GM19372 (cell line): ENCODE measurements at regions not wholly inside any gene's neighbourhood (a gene's known extent, or its start where the extent isn't known, plus 50 kb on each side); places are given as distances from the start of the nearest gene placed in this dataset.

Source experiments
- ATAC-seq: cut with Tn5 transposase; IDR thresholded peaks from one replicate; pipeline ENCODE4 v1.9.1; 2021; ENCODE audit warnings: mild to moderate bottlenecking, low read depth, moderate library complexity; ENCODE audit not compliant: unreplicated experiment

GRCh38 chr4:20351360-20352162 is 99.9 kb downstream of the SLIT2 start:
- ATAC-seq: no peak

DNA sequence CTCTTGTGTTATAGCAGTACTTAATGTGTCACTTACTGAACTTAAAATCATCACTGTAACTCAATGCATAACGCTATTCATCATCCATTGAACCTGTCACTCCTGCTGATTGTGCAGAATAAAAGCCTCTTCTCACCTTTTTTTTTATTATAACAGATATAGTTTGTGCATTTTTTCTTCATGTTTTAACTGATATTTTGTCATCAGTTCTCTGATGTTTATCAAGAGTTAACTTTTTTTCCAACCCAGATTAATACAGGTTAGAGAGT is 100.4 kb downstream of the SLIT2 start:
- no peak for ATAC-seq

DNA sequence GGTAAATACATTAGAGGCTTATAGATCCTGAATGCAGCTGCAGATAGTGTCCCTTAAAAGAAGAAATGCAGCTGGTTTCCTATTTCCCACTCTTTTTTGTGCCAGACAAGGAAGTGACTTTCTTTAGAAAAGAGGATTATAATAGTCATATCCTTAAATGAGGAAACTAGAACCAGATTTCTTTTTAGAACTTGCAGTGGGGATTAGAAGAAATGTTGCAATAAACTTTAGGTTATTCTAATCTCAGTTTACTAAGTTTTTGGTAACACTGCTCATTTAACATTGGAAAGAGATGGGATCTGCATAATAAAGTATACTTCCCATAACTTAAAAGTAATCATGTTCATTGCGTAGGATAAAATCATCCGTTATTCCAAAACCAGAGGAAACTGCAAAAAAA is 101.9 kb downstream of the SLIT2 start:
- ATAC-seq: no peak

GRCh38 chr4:20354120-20354519 is 102.4 kb downstream of the SLIT2 start:
- ATAC-seq: no peak

DNA sequence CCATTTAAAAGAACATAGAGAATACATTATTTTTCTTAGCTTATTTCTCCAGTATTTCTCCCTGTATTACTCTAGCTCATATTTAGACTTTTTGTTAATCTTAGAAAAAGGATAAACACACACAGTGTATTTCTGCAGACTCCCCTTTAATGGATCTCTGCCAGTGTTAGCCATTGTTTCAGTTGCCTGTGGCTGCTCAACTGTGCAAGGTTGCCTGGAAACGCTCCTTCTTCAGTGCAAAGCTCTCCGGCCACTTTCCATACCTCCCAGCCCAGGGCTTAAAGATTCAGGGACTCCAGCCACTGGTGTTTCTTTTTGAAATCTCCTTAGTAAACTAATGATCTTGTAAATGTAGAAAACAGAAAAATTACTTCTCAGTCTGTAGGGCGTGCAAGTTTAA is 104.9 kb downstream of the SLIT2 start:
- no peak for ATAC-seq

GRCh38 chr4:20358110-20358509 is 106.4 kb downstream of the SLIT2 start:
- ATAC-seq: no peak

- ATAC-seq: no peak
Observed at GRCh38 chr4:20359692-20360091, 108.0 kb downstream of the SLIT2 start.

GRCh38 chr4:20362148-20362547 is 110.4 kb downstream of the SLIT2 start:
- ATAC-seq: no peak

DNA sequence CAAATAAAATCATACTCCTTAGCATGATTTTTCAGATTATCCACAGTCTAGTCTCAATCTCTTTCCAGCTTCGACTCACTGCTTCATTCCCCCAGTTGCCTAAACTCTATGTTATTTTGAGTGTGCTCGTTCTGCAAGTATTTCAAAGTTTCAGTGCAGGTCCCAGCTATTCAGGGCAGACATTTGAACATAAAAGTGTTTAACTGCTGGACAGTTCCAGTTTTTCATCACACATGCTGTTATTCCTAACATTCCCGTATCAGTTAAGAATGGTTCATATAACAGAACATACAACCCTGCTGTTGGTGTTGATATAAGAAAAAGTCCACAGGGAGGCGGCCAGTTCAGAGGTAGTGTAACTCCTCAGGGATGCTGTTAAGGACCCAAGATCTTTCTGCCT is 113.3 kb downstream of the SLIT2 start:
- no peak for ATAC-seq

- no peak for ATAC-seq
Observed at GRCh38 chr4:20367446-20367845, 115.7 kb downstream of the SLIT2 start.

GRCh38 chr4:20368926-20369325 is 117.2 kb downstream of the SLIT2 start:
- no peak for ATAC-seq

GRCh38 chr4:20370274-20370673 is 118.6 kb downstream of the SLIT2 start:
- no peak for ATAC-seq

GRCh38 chr4:20376070-20376469 is 124.4 kb downstream of the SLIT2 start:
- ATAC-seq: no peak

GRCh38 chr4:20378181-20378580 is 126.5 kb downstream of the SLIT2 start:
- ATAC-seq: no peak

GRCh38 chr4:20381005-20381404 is 129.3 kb downstream of the SLIT2 start:
- no peak for ATAC-seq

GRCh38 chr4:20383283-20383682 is 131.6 kb downstream of the SLIT2 start:
- no peak for ATAC-seq

DNA sequence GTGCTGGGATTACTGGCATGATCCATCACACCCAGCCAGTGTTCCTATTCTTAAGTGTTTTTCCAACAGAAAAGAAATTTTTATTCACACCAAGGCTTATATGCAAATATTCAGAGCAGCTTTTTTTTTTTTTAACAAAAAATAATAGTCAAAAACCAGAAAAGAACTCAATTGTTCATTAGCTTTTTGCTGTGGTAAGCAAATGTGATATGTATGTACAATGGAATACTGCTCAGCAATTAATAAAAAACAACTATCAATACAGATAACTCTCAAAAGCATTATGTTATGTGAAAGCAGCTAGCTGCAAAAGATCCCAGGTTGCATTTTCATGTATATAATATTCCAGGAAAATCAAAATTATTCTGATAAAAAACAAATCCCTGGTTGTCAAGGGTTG is 132.3 kb downstream of the SLIT2 start:
- no peak for ATAC-seq

- ATAC-seq: no peak
Observed at GRCh38 chr4:20384456-20384855, 132.8 kb downstream of the SLIT2 start.

GRCh38 chr4:20386001-20386740 is 134.5 kb downstream of the SLIT2 start:
- no peak for ATAC-seq

DNA sequence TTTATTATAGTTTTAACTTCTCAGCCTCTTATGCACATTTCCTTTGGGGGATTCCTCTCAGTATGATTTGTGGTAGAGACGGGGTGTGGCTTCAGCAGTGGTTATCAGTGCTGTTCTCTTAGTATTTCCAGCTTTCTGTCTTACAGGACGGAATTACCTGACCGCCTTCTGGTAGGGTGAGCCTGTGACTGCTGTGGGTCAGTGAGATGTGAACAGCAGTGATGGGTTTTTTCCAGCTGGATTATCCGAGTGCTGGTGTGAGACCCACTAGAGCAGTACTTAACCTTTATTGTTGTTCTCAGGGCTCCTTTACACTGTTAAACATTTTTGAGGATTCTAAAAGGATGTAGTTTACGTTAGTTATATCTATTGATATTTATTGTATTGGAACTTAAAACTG is 135.2 kb downstream of the SLIT2 start:
- ATAC-seq: no peak

DNA sequence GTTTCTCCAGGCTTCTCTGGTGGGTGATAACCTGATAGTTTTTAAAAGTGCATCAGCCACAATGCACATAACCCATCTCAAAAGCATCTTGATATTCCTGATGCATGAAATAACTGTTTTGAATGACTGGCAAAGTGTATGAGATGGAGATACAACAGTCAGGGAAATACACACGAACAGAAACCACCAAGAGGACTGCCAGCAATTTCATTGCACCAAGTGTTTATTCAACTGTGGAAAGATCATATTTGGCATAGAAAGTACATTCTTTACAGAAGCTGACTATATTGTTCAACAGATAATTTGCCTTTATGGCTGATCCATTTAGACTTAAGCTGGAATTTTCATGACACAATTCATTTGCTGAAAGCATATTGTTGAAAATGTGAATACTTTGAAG is 139.5 kb downstream of the SLIT2 start:
- ATAC-seq: no peak

DNA sequence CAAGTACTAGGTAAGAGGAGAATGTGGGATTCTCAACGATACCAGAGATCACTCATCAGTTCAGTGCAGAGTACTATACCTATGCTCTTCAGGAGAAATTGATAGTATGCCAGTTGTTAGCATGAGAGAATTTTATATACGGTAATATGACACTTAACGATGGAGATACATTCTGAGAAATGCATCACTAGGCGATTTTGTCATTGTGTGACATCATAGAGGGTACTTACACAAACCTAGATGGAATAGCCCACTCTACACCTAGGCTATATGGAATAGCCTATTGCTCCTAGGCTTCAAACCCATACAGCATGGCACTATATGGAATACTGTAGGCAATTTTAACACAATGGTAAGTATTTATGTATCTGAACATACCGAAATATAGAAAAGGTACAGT is 140.2 kb downstream of the SLIT2 start:
- ATAC-seq: no peak
